ENCODE measurements at regions not wholly inside any gene's neighbourhood (a gene's known extent, or its start where the extent isn't known, plus 50 kb on each side); places are given as distances from the start of the nearest gene placed in this dataset.
A peak's percentile ranks its signal among the peaks of the same experiment; 100 is the strongest.

DNA sequence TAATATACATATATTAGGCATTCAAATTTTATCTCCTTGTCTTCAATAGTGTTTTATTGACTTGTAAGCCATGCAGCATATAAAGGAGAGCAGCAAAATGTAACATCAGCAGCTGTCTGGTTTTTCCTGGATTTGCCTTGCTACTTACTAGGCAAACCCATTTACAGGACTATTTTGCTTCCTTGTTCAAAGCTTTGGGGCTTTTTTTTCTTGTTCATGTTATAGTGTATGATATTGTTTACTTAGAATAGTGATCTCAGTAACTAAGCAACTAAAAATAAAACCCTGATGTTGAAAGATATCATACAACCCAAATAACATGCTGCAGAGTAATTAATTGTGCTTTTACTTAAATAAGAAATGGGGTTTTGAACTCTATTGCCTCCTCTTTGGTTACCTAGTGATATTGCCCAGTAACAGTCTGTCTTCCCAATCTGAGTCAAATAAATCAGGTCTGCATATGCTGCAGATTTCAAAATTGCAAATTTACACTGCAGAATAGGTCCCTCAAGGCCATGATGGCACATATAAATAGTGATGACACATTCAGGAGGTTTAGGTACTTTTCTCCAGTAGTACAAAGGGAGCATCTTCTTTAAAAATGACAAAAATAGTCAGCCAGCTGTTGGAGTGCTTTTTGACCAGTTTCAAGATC lies 578.1 kb upstream of the NECTIN3 start:
- TF ChIP-seq, protein P1, sequence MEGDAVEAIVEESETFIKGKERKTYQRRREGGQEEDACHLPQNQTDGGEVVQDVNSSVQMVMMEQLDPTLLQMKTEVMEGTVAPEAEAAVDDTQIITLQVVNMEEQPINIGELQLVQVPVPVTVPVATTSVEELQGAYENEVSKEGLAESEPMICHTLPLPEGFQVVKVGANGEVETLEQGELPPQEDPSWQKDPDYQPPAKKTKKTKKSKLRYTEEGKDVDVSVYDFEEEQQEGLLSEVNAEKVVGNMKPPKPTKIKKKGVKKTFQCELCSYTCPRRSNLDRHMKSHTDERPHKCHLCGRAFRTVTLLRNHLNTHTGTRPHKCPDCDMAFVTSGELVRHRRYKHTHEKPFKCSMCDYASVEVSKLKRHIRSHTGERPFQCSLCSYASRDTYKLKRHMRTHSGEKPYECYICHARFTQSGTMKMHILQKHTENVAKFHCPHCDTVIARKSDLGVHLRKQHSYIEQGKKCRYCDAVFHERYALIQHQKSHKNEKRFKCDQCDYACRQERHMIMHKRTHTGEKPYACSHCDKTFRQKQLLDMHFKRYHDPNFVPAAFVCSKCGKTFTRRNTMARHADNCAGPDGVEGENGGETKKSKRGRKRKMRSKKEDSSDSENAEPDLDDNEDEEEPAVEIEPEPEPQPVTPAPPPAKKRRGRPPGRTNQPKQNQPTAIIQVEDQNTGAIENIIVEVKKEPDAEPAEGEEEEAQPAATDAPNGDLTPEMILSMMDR (IDR thresholded peaks at IDR 0.05; ENCODE audit: insufficient read depth, low read depth, low read length, missing control alignments): no peak
- DNase-seq (ENCODE audit: low read depth): peak; percentile 2

DNA sequence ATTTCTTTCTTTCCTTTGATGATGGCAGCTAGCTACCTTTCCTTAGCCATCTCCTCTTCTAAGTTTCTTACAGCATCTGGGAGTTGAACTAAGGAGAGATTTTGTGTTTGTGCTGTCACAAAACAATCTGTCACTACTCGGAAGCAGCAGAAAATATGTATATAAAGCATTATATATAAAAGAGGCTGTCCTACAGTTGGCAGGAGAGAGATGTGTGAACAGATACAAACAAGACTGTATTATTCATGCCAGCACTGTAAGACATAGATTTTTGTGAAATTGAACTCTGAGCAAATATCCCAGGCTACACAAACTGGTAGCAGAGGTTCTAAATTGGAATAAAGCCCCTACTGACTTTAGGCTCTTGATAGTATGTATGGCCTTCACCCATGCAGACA lies 577.5 kb upstream of the NECTIN3 start:
- H3K4me3 ChIP-seq (ENCODE audit: low read depth, low read length): no peak overlapping the region
- no peak for DNase-seq (ENCODE audit: low read depth)
- TF ChIP-seq, protein P1 (IDR thresholded peaks at IDR 0.05; ENCODE audit: insufficient read depth, low read depth, low read length, missing control alignments): no peak

More for the DNA sequence above, 578.1 kb upstream of the NECTIN3 start:
- H3K4me3 ChIP-seq (ENCODE audit: low read depth, low read length): no peak overlapping the region

DNA sequence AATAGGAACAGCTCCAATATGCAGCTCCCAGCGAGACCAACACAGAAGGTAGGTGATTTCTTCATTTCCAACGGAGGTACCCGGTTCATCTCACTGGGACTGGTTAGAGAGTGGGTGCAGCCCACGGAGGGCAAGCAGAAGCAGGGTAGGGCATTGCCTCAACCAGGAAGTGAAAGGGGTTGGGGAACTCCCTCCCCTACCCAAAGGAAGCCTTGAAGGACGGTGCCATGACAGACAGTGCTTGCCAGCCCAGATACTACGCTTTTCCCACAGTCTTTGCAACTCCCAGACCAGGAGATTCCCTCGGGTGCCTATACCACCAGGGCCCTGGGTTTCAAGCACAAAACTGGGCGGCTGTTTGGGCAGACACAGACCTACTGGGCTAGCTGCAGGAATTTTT lies 576.9 kb upstream of the NECTIN3 start:
- TF ChIP-seq, protein P1 (IDR thresholded peaks at IDR 0.05; ENCODE audit: insufficient read depth, low read depth, low read length, missing control alignments): no peak
- no peak overlapping the region for H3K4me3 ChIP-seq (ENCODE audit: low read depth, low read length)
- peak; percentile 1 for DNase-seq (ENCODE audit: low read depth)

DNA sequence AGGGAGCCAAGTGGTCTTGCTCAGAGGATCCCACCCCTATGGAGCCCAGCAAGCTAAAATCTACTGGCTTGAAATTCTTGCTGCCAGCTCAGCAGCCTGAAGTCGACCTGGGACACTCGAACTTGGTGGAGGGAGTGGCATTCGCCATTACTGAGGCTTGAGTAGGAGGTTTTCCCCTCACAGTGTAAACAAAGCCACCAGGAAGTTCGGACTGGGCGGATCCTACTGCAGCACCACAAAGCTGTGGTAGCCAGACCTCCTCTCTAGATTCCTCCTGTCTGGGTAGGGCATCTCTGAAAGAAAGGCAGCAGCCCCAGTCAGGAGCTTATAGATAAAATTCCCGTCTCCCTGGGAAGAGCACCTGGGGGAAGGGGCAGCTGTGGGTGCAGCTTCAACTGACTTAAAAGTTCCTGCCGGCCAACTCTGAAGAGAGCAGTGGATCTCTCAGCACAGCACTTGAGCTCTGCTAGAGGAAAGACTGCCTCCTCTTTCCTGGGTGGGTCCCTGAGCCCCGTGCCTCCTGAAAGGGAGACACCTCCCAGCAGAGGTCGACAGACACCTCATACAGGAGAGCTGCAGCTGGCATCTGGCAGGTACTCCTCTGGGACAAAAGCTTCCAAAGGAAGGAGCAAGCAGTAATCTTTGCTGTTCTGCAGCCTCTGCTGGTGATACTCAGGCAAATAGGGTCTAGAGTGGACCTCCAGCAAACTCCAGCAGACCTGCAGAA lies 576.3 kb upstream of the NECTIN3 start:
- H3K4me3 ChIP-seq (ENCODE audit: low read depth, low read length): no peak overlapping the region
- no peak for DNase-seq (ENCODE audit: low read depth)
- TF ChIP-seq, protein P1 (IDR thresholded peaks at IDR 0.05; ENCODE audit: insufficient read depth, low read depth, low read length, missing control alignments): no peak

DNA sequence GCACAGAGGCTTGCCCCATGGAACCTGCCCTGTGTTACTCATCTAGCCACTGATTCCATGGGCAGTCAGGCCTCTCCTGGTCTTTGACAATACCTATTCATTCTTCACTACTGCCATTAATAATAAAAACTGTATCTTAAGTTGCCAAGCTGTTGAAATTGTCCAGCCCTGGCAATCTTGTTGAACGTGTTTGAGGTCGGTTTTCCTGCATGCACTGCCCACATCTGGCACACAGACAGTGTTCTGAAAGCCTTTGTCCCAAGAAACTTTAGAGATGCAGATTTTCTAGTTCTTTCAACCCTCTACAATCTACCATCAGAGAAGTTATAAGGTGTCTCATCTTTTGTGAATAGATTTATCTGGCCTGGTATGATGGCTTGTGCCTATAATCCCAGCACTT lies 567.2 kb upstream of the NECTIN3 start:
- no peak for DNase-seq (ENCODE audit: low read depth)
- TF ChIP-seq, protein P1 (IDR thresholded peaks at IDR 0.05; ENCODE audit: insufficient read depth, low read depth, low read length, missing control alignments): no peak
- no peak overlapping the region for H3K4me3 ChIP-seq (ENCODE audit: low read depth, low read length)

DNA sequence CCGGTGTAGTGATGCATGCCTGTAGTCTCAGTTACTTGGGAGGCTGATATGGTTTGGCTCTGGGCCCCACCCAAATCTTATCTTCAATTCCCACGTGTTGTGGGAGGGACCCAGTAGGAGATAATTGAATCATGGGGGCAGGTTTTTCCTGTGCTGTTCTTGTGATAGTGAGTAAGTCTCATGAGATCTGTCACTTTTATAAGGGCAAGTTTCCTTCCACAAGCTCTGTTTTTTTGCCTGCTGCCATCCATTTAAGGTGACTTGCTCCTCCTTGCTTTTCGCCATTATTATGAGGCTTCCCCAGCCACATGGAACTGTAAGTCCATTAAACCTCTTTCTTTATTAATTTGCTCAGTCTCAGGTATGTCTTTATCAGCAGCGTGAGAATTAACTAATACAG lies 566.7 kb upstream of the NECTIN3 start:
- TF ChIP-seq, protein P1 (IDR thresholded peaks at IDR 0.05; ENCODE audit: insufficient read depth, low read depth, low read length, missing control alignments): no peak
- no peak overlapping the region for H3K4me3 ChIP-seq (ENCODE audit: low read depth, low read length)
- no peak for DNase-seq (ENCODE audit: low read depth)
